HepG2 (cell line): ENCODE measurements at regions not wholly inside any gene's neighbourhood (a gene's known extent, or its start where the extent isn't known, plus 50 kb on each side); places are given as distances from the start of the nearest gene placed in this dataset.

Experiments
- ATF1 ChIP-seq: IDR thresholded peaks from 2 replicates; pipeline ENCODE4 v1.6.1; 2016; ENCODE audit warnings: mild to moderate bottlenecking, control low read depth
- DPF2 ChIP-seq: sonication (generic); formaldehyde crosslinking; IDR thresholded peaks from 2 replicates; pipeline ENCODE4 v1.4.0; 2020; ENCODE audit warnings: mild to moderate bottlenecking, low read depth, missing genetic modification reagents, borderline replicate concordance
- EEA1 ChIP-seq: sonication (generic); formaldehyde crosslinking; IDR thresholded peaks from 2 replicates; pipeline ENCODE4 v1.5.1; 2020; ENCODE audit warnings: mild to moderate bottlenecking, missing genetic modification reagents, borderline replicate concordance
- EP300 ChIP-seq, 3 experiments: sonication (generic) in 1 of 3; formaldehyde crosslinking in 1 of 3; IDR thresholded peaks; 2 replicates each; pipeline versions ENCODE4 v1.5.1 to v1.6.1; 2011 to 2020; ENCODE audit warnings: low read depth in 2 of 3, low read length in 2 of 3, borderline replicate concordance in 1 of 3, improper control_type of control experiment in 1 of 3, mild to moderate bottlenecking in 1 of 3, missing genetic modification reagents in 1 of 3, moderate library complexity in 1 of 3
- FOXP4 ChIP-seq: sonication (generic); formaldehyde crosslinking; IDR thresholded peaks from 2 replicates; pipeline ENCODE4 v1.4.0; 2020; ENCODE audit warnings: missing genetic modification reagents
- GFI1 ChIP-seq: sonication (generic); formaldehyde crosslinking; IDR thresholded peaks from 2 replicates; pipeline ENCODE4 v1.5.0; 2020; ENCODE audit warnings: missing genetic modification reagents, mild to moderate bottlenecking, borderline replicate concordance
- HNRNPL ChIP-seq: fragments of 200-400 bp; formaldehyde crosslinking; IDR thresholded peaks from 2 replicates; pipeline ENCODE4 v1.6.1; 2017; ENCODE audit warnings: mild to moderate bottlenecking, low read depth, low read length
- KDM2A ChIP-seq: sonication (generic); formaldehyde crosslinking; IDR thresholded peaks from 2 replicates; pipeline ENCODE4 v1.4.0; 2020; ENCODE audit warnings: low read depth, missing genetic modification reagents, borderline replicate concordance
- MLXIP ChIP-seq: sonication (generic); formaldehyde crosslinking; IDR thresholded peaks from 2 replicates; pipeline ENCODE4 v1.9.0; 2021; ENCODE audit warnings: missing genetic modification reagents, borderline replicate concordance
- NFATC3 ChIP-seq: sonication (generic); formaldehyde crosslinking; IDR thresholded peaks from 2 replicates; pipeline ENCODE4 v1.5.1; 2020; ENCODE audit warnings: mild to moderate bottlenecking, missing genetic modification reagents
- NFKB2 ChIP-seq: sonication (generic); formaldehyde crosslinking; IDR thresholded peaks from 2 replicates; pipeline ENCODE4 v1.4.0; 2020; ENCODE audit warnings: missing genetic modification reagents, borderline replicate concordance
- NONO ChIP-seq, 2 experiments: fragments of 450-650 bp in 1 of 2; sonication (generic) in 1 of 2; formaldehyde crosslinking in 1 of 2; IDR thresholded peaks in 1 of 2; conservative IDR thresholded peaks in 1 of 2; 2 replicates each; pipeline versions ENCODE4 v1.6.1 to v1.8.0; 2017 to 2022; ENCODE audit warnings: mild to moderate bottlenecking in 1 of 2, missing genetic modification reagents in 1 of 2, moderate library complexity in 1 of 2
- RELA ChIP-seq: sonication (generic); formaldehyde crosslinking; IDR thresholded peaks from 2 replicates; pipeline ENCODE4 v1.4.0; 2020; ENCODE audit warnings: missing genetic modification reagents
- SRSF4 ChIP-seq: fragments of 200-400 bp; formaldehyde crosslinking; IDR thresholded peaks from one replicate; pipeline ENCODE4 v1.6.1; 2018; ENCODE audit warnings: mild to moderate bottlenecking, low read depth, low read length, moderate library complexity; ENCODE audit not compliant: poor library complexity, severe bottlenecking
- TEAD3 ChIP-seq: optimal IDR thresholded peaks from 2 replicates; pipeline ENCODE3; 2016; ENCODE audit warnings: borderline replicate concordance
- XBP1 ChIP-seq: sonication (generic); formaldehyde crosslinking; IDR thresholded peaks from 2 replicates; pipeline ENCODE4 v1.5.0; 2020; ENCODE audit warnings: missing genetic modification reagents
- ZFP36 ChIP-seq: fragments of 150-350 bp; IDR thresholded peaks from 2 replicates; pipeline ENCODE4 v1.6.1; 2018; ENCODE audit warnings: borderline replicate concordance, low read length, low read depth; ENCODE audit not compliant: partially characterized antibody
- ZKSCAN8 ChIP-seq: IDR thresholded peaks from 2 replicates; pipeline ENCODE4 v1.6.1; 2016; ENCODE audit warnings: borderline replicate concordance, missing genetic modification reagents, missing compliant biosample characterization
- ZNF253 ChIP-seq: sonication (generic); formaldehyde crosslinking; IDR thresholded peaks from 2 replicates; pipeline ENCODE4 v1.8.0; 2022; ENCODE audit warnings: mild to moderate bottlenecking, missing genetic modification reagents, borderline replicate concordance
- ZNF256 ChIP-seq: sonication (generic); formaldehyde crosslinking; conservative IDR thresholded peaks from 2 replicates; pipeline ENCODE4 v1.4.0; 2020; ENCODE audit warnings: missing genetic modification reagents
- ZNF556 ChIP-seq: sonication (generic); formaldehyde crosslinking; IDR thresholded peaks from 2 replicates; pipeline ENCODE4 v1.4.0; 2020; ENCODE audit warnings: mild to moderate bottlenecking, missing genetic modification reagents, borderline replicate concordance
- ZNF724P ChIP-seq: sonication (generic); formaldehyde crosslinking; IDR thresholded peaks from 2 replicates; pipeline ENCODE4 v1.8.0; 2022; ENCODE audit warnings: missing genetic modification reagents, borderline replicate concordance
- ZSCAN5A ChIP-seq: sonication (generic); formaldehyde crosslinking; IDR thresholded peaks from 2 replicates; pipeline ENCODE4 v1.8.0; 2022; ENCODE audit warnings: mild to moderate bottlenecking, missing genetic modification reagents, borderline replicate concordance
- ZZZ3 ChIP-seq: sonication (generic); formaldehyde crosslinking; IDR thresholded peaks from 2 replicates; pipeline ENCODE4 v1.4.0; 2020; ENCODE audit warnings: missing genetic modification reagents, mild to moderate bottlenecking, borderline replicate concordance

GRCh38 chr5:155514105-155514563 is 500.6 kb downstream of the KIF4B start (continued):
- TF ChIP-seq DPF2 (CRISPR knock-in tag) (no peak; the same call in 1 of the 2 replicates), KDM2A (CRISPR knock-in tag) (no peak), ZSCAN5A (CRISPR knock-in tag) (no peak), NONO (IDR thresholded peaks at IDR 0.05) (no peak), NONO (CRISPR knock-in tag; conservative IDR thresholded peaks at IDR 0.05) (no peak), SRSF4 (no peak), XBP1 (CRISPR knock-in tag) (no peak), EP300 (IDR thresholded peaks at IDR 0.05; ENCODE audit: low read depth in 2 of 2, low read length in 2 of 2) (peak in 1 of 2 experiments; percentile 85; a peak in 2 of 4 replicates), EP300 (CRISPR knock-in tag; IDR thresholded peaks at IDR 0.05; ENCODE audit: borderline replicate concordance) (peak; percentile 50; the same call in 1 of the 2 replicates), ZFP36 (no peak), ZNF256 (CRISPR knock-in tag) (no peak), FOXP4 (CRISPR knock-in tag) (peak; percentile 77), ZKSCAN8 (peak; percentile 95; the same call in 1 of the 2 replicates), ZZZ3 (CRISPR knock-in tag) (no peak), RELA (CRISPR knock-in tag) (no peak), NFATC3 (CRISPR knock-in tag) (no peak), HNRNPL (no peak), NFKB2 (CRISPR knock-in tag) (no peak), TEAD3 (CRISPR knock-in tag) (peak; percentile 96), ZNF724P (CRISPR knock-in tag) (no peak), ATF1 (CRISPR knock-in tag) (no peak), ZNF556 (CRISPR knock-in tag) (peak; percentile 37; the same call in 1 of the 2 replicates), EEA1 (CRISPR knock-in tag) (no peak), GFI1 (CRISPR knock-in tag) (peak; percentile 73), MLXIP (CRISPR knock-in tag) (no peak), ZNF253 (CRISPR knock-in tag) (no peak)
